Loucy (cell line): ENCODE measurements at regions not wholly inside any gene's neighbourhood (a gene's known extent, or its start where the extent isn't known, plus 50 kb on each side); places are given as distances from the start of the nearest gene placed in this dataset.
A peak's percentile ranks its signal among the peaks of the same experiment; 100 is the strongest.

ENCODE experiments used
- H2AFZ ChIP-seq: fragments of 200-600 bp; sonication (generic); 2 replicates; pipeline ENCODE4 v1.6.0; 2016; ENCODE audit warnings: antibody characterized with exemption, mild to moderate bottlenecking, low read length, moderate library complexity
- H3F3A ChIP-seq: fragments of 200-600 bp; 2 replicates; pipeline ENCODE4 v1.6.0; 2016; ENCODE audit warnings: antibody characterized with exemption, low read depth, mild to moderate bottlenecking
- H3K27me3 ChIP-seq: fragments of 200-600 bp; sonication (generic); 2 replicates; pipeline ENCODE4 v1.6.1; 2014; ENCODE audit warnings: low read length, mild to moderate bottlenecking; ENCODE audit not compliant: insufficient read depth, poor library complexity, severe bottlenecking
- H3K36me3 ChIP-seq: fragments of 200-600 bp; sonication (generic); 2 replicates; pipeline ENCODE4 v1.6.1; 2016; ENCODE audit warnings: low read length; ENCODE audit not compliant: insufficient read depth
- H3K4me1 ChIP-seq: fragments of 200-600 bp; sonication (generic); 2 replicates; pipeline ENCODE4 v1.5.1; 2014; ENCODE audit warnings: low read length, mild to moderate bottlenecking; ENCODE audit not compliant: insufficient read depth, poor library complexity, severe bottlenecking
- H3K4me2 ChIP-seq: fragments of 200-600 bp; sonication (generic); 2 replicates; pipeline ENCODE4 v1.6.0; 2014; ENCODE audit warnings: antibody characterized with exemption, low read length, low read depth, mild to moderate bottlenecking; ENCODE audit not compliant: poor library complexity, severe bottlenecking
- H3K4me3 ChIP-seq: fragments of 200-600 bp; sonication (generic); 2 replicates; pipeline ENCODE4 v1.5.1; 2014; ENCODE audit warnings: low read length, mild to moderate bottlenecking, mixed read lengths; ENCODE audit not compliant: poor library complexity, severe bottlenecking
- H3K79me2 ChIP-seq: fragments of 200-600 bp; sonication (generic); 2 replicates; pipeline ENCODE4 v1.6.1; 2014; ENCODE audit warnings: low read length; ENCODE audit not compliant: insufficient read depth
- H3K9ac ChIP-seq: fragments of 200-600 bp; sonication (generic); 2 replicates; pipeline ENCODE4 v1.6.0; 2014; ENCODE audit warnings: mild to moderate bottlenecking, low read depth, low read length, moderate library complexity; ENCODE audit not compliant: poor library complexity, severe bottlenecking
- H3K9me2 ChIP-seq: fragments of 200-600 bp; sonication (generic); replicated peaks from 2 replicates; pipeline ENCODE4 v1.6.1; 2016; ENCODE audit warnings: low read depth, low read length, mixed read lengths
- H3K9me3 ChIP-seq: fragments of 200-600 bp; sonication (generic); 2 replicates; pipeline ENCODE4 v1.6.1; 2014; ENCODE audit warnings: mild to moderate bottlenecking, antibody characterized with exemption, low read length, low read depth; ENCODE audit not compliant: insufficient read depth
- H4K20me1 ChIP-seq: fragments of 200-600 bp; sonication (generic); 2 replicates; pipeline ENCODE4 v1.6.0; 2014; ENCODE audit warnings: antibody characterized with exemption, low read length, mild to moderate bottlenecking; ENCODE audit not compliant: insufficient read depth, poor library complexity, severe bottlenecking
- EZH2phosphoT487 ChIP-seq: fragments of 200-600 bp; IDR thresholded peaks from 2 replicates; pipeline ENCODE4 v1.6.1; 2018; ENCODE audit warnings: antibody characterized with exemption, mild to moderate bottlenecking, moderate library complexity, borderline replicate concordance
- TF ChIP-seq, protein P1 (sequence below): fragments of 200-600 bp; sonication (generic); conservative IDR thresholded peaks from 2 replicates; pipeline ENCODE4 v1.5.1; 2014; ENCODE audit warnings: mild to moderate bottlenecking, antibody characterized with exemption, low read length

DNA sequence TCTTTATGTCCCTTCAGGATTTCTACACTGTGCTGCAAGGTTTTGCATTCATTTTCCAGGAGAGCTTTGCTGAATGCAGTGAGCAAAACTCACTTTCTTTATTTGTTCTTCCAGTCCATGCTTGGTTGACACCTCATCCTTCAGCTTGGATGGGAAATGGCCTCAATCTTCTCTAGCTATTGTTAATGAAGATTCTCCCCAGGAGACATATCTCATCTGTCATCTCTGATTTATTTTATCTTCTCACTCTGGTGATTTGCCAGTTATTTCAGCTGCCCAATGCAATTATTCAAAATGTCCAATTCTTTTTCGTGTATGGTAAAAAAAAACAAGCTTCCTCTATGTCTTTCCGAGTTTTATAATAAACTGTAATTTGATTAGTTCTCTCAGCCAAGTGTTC, 77.9 kb upstream of the PAK5 start:
- no peak for TF ChIP-seq EZH2phosphoT487
- TF ChIP-seq, protein P1, sequence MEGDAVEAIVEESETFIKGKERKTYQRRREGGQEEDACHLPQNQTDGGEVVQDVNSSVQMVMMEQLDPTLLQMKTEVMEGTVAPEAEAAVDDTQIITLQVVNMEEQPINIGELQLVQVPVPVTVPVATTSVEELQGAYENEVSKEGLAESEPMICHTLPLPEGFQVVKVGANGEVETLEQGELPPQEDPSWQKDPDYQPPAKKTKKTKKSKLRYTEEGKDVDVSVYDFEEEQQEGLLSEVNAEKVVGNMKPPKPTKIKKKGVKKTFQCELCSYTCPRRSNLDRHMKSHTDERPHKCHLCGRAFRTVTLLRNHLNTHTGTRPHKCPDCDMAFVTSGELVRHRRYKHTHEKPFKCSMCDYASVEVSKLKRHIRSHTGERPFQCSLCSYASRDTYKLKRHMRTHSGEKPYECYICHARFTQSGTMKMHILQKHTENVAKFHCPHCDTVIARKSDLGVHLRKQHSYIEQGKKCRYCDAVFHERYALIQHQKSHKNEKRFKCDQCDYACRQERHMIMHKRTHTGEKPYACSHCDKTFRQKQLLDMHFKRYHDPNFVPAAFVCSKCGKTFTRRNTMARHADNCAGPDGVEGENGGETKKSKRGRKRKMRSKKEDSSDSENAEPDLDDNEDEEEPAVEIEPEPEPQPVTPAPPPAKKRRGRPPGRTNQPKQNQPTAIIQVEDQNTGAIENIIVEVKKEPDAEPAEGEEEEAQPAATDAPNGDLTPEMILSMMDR: no peak
- Histone ChIP-seq H3F3A (no peaks in the 10 kb centered on the region), H4K20me1 (no peaks in the 10 kb centered on the region), H3K9me3 (no peaks in the 10 kb centered on the region), H3K79me2 (no peaks in the 10 kb centered on the region), H3K36me3 (no peaks in the 10 kb centered on the region), H3K27me3 (no peaks in the 10 kb centered on the region), H3K9me2 (no peaks in the 10 kb centered on the region), H3K4me2 (no peak overlapping the region), H3K9ac (no peak overlapping the region), H2AFZ (no peak overlapping the region), H3K4me3 (no peak overlapping the region), H3K4me1 (no peaks in the 10 kb centered on the region)

DNA sequence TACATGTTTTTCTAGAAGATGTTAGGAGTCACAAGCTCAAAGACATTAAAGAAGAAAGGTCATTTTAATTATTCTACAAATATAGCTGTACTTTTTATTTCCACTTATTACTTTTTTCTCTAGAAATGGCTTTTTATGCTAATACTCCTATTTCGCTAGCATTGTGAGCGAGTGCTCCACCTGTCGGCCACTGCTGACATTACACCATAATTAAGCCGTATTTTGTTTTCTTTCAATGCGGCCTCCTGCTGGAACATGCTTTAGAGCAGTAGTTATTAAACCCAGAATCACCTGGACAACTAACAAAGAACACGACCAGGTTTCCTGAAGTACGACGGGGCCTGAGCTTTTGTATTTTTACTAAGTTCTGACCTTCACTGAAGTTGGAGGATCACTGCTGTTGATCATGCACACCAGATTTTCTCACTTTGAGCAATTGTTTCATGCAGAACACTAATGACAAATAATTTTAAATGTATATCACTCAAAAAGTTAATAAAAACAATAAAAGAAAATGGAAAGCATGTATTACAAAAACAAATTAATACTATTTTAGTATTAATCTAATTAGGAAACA, 74.1 kb upstream of the PAK5 start:
- no peaks in the 10 kb centered on the region for H3K79me2 ChIP-seq
- H3F3A ChIP-seq: no peaks in the 10 kb centered on the region
- H3K9ac ChIP-seq: no peak overlapping the region
- H3K9me3 ChIP-seq: no peaks in the 10 kb centered on the region
- no peak overlapping the region for H2AFZ ChIP-seq
- TF ChIP-seq, protein P1: peak; percentile 95
- no peak for TF ChIP-seq EZH2phosphoT487
- no peaks in the 10 kb centered on the region for H3K4me1 ChIP-seq
- no peak overlapping the region for H3K4me3 ChIP-seq
- H3K27me3 ChIP-seq: no peaks in the 10 kb centered on the region
- H3K9me2 ChIP-seq: no peaks in the 10 kb centered on the region
- H4K20me1 ChIP-seq: no peaks in the 10 kb centered on the region
- H3K4me2 ChIP-seq: no peak overlapping the region
- H3K36me3 ChIP-seq: no peaks in the 10 kb centered on the region

DNA sequence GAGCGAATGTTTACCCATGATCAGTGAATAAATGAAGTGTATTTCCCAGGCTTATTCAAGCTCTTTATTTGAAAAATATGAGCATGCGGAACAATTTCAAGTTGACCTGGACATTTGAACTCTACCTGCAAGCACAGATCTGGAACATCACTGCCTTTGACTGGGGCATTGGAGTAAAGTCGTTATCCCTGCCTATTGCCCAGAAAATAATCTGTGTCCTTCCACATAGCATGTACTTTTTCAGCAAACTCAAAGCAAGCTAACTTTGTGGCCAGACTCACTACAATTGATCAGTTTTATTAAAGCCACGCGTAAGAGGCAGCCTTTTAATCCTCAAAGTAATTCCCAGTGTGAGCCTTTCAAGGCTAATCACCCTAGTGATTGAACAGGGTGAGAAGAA, 73.4 kb upstream of the PAK5 start:
- TF ChIP-seq EZH2phosphoT487: no peak
- TF ChIP-seq, protein P1: no peak
- Histone ChIP-seq H3F3A (no peaks in the 10 kb centered on the region), H3K36me3 (no peaks in the 10 kb centered on the region), H3K9ac (no peak overlapping the region), H3K9me2 (no peaks in the 10 kb centered on the region), H3K4me2 (no peak overlapping the region), H3K4me1 (no peaks in the 10 kb centered on the region), H3K27me3 (no peaks in the 10 kb centered on the region), H4K20me1 (no peaks in the 10 kb centered on the region), H2AFZ (no peak overlapping the region), H3K9me3 (no peaks in the 10 kb centered on the region), H3K4me3 (no peak overlapping the region), H3K79me2 (no peaks in the 10 kb centered on the region)
